Lung (tissue), 11 donors: ENCODE measurements at regions not wholly inside any gene's neighbourhood (a gene's known extent, or its start where the extent isn't known, plus 50 kb on each side); places are given as distances from the start of the nearest gene placed in this dataset.

Experiments used
- ATAC-seq: fragments of 200-7000 bp; cut with Tn5 transposase; one replicate; pipeline ENCODE4 v1.9.1; 2020; ENCODE audit warnings: moderate number of reproducible peaks; ENCODE audit not compliant: insufficient read depth, low FRiP score
- DNase-seq, 3 donors: peaks; one replicate each; pipeline ENCODE4 v3.0.0-alpha.2; 2013 to 2017
- H3K27ac ChIP-seq, 2 donors: one replicate each; pipeline ENCODE4 v1.5.1; 2013; ENCODE audit warnings: mild to moderate bottlenecking in 2 of 2, moderate library complexity in 2 of 2, control low read depth in 1 of 2, inconsistent platforms in 1 of 2, low read depth in 1 of 2, low read length in 1 of 2
- H3K27me3 ChIP-seq, 3 donors: one replicate each; pipeline ENCODE4 v1.5.1; 2013; ENCODE audit warnings: low read length in 2 of 3; ENCODE audit not compliant: control insufficient read depth in 3 of 3, insufficient read depth in 3 of 3
- H3K36me3 ChIP-seq, 4 donors: one replicate each; pipeline ENCODE4 v1.5.1; 2013; ENCODE audit warnings: low read length in 4 of 4, mild to moderate bottlenecking in 1 of 4, moderate library complexity in 1 of 4; ENCODE audit not compliant: control insufficient read depth in 4 of 4, insufficient read depth in 4 of 4
- H3K4me1 ChIP-seq, 5 donors: one replicate each; pipeline ENCODE4 v1.5.1; 2013; ENCODE audit warnings: low read length in 5 of 5, mild to moderate bottlenecking in 2 of 5, moderate library complexity in 1 of 5; ENCODE audit not compliant: control insufficient read depth in 5 of 5, insufficient read depth in 5 of 5
- H3K4me3 ChIP-seq: one replicate; pipeline ENCODE4 v1.5.1; 2013; ENCODE audit warnings: mild to moderate bottlenecking, control low read depth, moderate library complexity
- H3K9ac ChIP-seq, 2 donors: one replicate each; pipeline ENCODE4 v1.5.1; 2013; ENCODE audit warnings: low read length in 2 of 2, control low read depth in 1 of 2; ENCODE audit not compliant: insufficient read depth in 1 of 2
- H3K9me3 ChIP-seq, 4 donors: one replicate each; pipeline ENCODE4 v1.5.1; 2013; ENCODE audit warnings: low read length in 3 of 4, mild to moderate bottlenecking in 1 of 4, moderate library complexity in 1 of 4; ENCODE audit not compliant: control insufficient read depth in 4 of 4, insufficient read depth in 3 of 4
- CTCF ChIP-seq: IDR thresholded peaks from 2 replicates; pipeline ENCODE4 v1.5.1; 2012; ENCODE audit warnings: mild to moderate bottlenecking; ENCODE audit errors: control extremely low read depth, extremely low read depth
- WGBS, 2 donors: extraction: QIAGEN DNeasy Blood & Tissue Kit; methylation state at CpG; one replicate each; pipeline ENCODE4 v1.1.7; 2013; 5-methylcytosine and 5-hydroxymethylcytosine counted together
- donor health status: control.
- donor health status: control.
- donor health status: Bipolar disorder and iron deficiency.
- donor health status: healthy.
- donor health status: DM: yes; HTN: yes; CAD: no.

GRCh38 chr3:193830791-193831191, 237.8 kb downstream of the OPA1 start:
- H3K4me1 ChIP-seq, result peaks cover 0 to 10% (median 8%) of the 10 kb centered on the region in 5 donors
- no peaks in the 10 kb centered on the region for H3K27me3 ChIP-seq
- 92 to 93% methylated on average over 8 of the region's 8 CpGs for WGBS, 2 donors
- DNase-seq (no peak), ATAC-seq (no peak)
- no peak overlapping the region for H3K4me3 ChIP-seq
- H3K9me3 ChIP-seq, result no peaks in the 10 kb centered on the region
- H3K9ac ChIP-seq, result no peak overlapping the region
- H3K36me3 ChIP-seq, result no peaks in the 10 kb centered on the region
- no peak for TF ChIP-seq CTCF
- H3K27ac ChIP-seq, result no peak overlapping the region

GRCh38 chr3:193831495-193832455, 238.8 kb downstream of the OPA1 start:
- 83 to 85% methylated on average over 24 of the region's 24 CpGs for WGBS, 2 donors
- peaks cover 0 to 4% (median 3%) of the 10 kb centered on the region in 5 donors for H3K4me1 ChIP-seq
- no peak for DNase-seq
- no peaks in the 10 kb centered on the region for H3K9me3 ChIP-seq
- ATAC-seq, result peak; percentile 32
- H3K27ac ChIP-seq, result no peak overlapping the region
- H3K27me3 ChIP-seq, result no peaks in the 10 kb centered on the region
- no peaks in the 10 kb centered on the region for H3K36me3 ChIP-seq
- no peak overlapping the region for H3K9ac ChIP-seq
- no peak for TF ChIP-seq CTCF
- H3K4me3 ChIP-seq, result no peak overlapping the region

GRCh38 chr3:193832833-193833413, 239.9 kb downstream of the OPA1 start:
- WGBS, 2 donors, result 93 to 95% methylated on average over 5 of the region's 5 CpGs

More at GRCh38 chr3:193832833-193833413, 239.9 kb downstream of the OPA1 start:
- Histone ChIP-seq H3K9me3 (no peaks in the 10 kb centered on the region), H3K4me3 (no peak overlapping the region), H3K9ac (no peak overlapping the region), H3K4me1 (peaks cover 0 to 3% (median 0%) of the 10 kb centered on the region in 5 donors), H3K27ac (no peak overlapping the region), H3K36me3 (no peaks in the 10 kb centered on the region), H3K27me3 (no peaks in the 10 kb centered on the region)
- no peak for TF ChIP-seq CTCF
- ATAC-seq (no peak), DNase-seq (no peak)
